HG03060 (cell line): ENCODE measurements at regions not wholly inside any gene's neighbourhood (a gene's known extent, or its start where the extent isn't known, plus 50 kb on each side); places are given as distances from the start of the nearest gene placed in this dataset.

Source experiments
- ATAC-seq: cut with Tn5 transposase; IDR thresholded peaks from one replicate; pipeline ENCODE4 v1.9.1; 2021; ENCODE audit warnings: low read depth, moderate number of reproducible peaks; ENCODE audit not compliant: unreplicated experiment

DNA sequence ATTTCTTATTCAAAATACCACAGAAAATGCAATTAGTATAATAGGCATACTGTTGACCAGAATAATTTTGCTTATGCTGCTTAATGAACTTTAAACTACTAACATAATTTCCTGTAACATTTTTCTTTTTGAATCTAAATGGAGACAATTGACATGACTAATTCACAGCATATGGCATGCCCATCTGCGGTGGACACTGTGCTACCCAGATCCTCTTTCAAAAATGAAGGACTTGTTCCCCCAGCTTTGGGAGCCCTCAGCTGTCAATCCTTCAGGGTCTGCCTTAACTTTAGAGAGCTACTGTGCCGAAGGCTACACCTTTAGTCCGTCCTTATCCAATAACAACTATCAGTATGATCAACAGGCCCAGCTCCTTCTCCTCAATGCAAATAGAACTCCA, 789.0 kb downstream of the PLA2G4A start:
- no peak for ATAC-seq

DNA sequence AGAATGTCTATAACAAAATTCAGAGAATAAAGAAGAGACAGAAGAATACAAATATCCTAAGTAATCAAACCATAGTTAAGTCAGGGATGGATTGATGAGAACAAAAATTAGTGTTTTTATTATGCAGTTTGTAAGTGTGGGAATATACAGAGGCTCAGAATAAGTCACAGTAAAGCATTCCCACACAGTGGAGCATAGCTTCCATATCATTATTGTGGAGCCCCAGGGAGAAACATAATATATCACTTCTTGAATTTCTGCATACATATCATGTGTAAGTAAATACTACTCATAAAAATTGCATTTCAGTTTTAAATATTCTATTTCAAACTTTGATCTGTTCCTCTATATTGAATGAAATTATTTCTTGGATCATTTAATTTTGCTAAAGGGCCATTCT, 790.4 kb downstream of the PLA2G4A start:
- ATAC-seq, result no peak

DNA sequence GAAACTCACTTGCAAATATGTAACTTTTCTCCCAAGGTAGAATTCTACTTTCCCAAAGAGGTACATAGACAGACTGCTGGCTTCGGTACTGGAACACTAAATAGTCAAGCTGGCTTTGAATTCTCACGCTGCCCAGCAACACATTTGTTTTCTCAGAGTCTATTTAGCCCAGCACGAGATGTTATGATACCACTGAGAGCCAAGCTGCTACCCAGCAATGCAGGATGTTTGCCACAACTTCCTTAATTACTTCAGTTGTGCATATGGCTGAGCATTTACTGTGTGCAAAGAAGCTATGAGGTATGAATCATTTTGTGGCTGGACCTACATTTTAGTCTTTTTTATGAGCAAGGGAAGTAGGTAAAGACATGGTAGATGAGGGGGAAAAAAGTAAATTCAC, 793.2 kb downstream of the PLA2G4A start:
- no peak for ATAC-seq

DNA sequence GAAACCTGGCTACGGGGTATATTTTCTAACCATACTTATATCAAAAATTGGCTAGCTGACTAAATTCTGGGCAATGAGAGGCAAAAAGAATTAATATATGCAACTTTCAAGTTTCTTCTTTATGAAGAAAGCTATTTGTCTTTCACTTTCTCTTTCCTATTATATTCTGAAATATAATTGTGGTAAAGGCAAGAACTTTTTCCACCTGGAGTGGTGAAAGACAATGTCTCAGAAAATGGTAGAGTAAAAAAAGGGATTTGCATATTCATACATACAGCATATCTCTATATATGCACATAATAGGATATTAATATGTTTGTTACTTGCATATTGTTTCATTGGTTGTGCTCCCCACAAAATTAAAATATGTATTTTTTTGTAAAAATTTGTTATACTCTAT, 793.8 kb downstream of the PLA2G4A start:
- ATAC-seq, result no peak

DNA sequence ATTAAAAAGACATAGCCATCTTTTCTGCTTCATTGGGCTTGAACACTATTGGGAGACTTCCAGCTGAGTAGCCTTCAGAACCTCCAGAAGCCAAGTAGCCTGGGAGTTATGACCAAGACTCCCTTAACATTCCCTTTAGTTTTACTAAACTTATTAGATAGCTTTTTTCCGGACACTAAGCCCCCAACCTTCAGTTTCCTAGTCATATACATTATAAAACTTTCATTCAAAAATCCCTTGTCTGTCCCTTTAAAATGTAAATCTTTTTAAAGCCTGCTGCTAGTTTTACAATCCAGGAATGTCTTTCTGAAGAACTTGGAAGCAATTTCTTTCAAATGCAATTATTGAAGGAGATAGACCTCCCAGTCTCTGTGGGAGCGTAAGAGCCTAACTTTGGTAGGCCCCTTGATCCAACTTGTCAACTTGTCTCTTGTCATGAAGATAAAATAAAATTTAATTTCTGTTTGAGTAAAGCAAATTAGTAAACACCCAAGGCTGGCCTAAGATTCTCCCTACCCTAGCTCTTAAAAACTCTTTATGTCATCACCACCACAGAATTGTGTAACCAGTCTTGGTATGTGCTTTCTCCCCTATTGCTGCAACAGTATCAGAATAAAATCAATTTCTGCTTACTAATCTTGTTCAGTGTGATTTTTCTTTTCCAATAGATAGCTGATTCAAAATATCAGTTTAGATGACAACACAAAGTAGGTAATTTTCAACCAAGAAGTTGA, 796.2 kb downstream of the PLA2G4A start:
- ATAC-seq, result no peak

DNA sequence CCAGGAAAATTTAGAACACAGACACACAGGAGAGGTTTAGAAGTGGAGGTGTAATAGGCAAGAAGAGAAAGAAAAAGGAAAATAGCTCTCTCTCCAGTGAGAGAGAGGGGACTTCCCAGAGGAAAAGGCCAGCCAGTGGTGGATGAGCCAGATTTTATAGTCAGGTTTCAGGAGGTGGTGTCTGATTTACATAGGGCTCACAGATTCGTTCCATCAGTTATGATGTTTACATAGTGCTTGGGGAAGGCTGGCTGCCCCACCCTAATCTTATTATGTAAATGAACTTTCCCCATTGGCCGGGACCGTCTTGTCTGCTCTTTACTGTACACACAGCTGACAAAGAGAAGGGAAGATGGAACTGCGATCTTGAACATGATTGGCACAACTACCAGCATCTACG, 797.3 kb downstream of the PLA2G4A start:
- ATAC-seq, result no peak

DNA sequence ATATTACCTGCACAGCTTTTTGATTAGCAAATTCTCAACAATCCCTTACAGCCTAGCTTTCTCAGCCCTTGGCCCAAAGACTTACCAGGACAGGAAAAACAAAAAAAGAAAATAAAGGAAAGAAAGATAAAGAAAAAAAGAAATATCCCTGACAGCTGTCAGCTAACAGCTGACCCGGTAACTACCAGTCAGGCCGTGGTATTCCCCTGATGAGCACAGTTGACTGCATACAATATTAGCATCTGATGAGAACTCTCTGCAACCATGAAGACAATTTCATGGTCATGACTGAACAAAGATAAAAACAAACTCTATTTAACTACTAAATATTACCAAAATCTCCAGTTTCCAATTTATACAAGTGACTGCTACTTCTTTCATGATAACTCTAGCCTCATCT, 798.8 kb downstream of the PLA2G4A start:
- ATAC-seq, result no peak

DNA sequence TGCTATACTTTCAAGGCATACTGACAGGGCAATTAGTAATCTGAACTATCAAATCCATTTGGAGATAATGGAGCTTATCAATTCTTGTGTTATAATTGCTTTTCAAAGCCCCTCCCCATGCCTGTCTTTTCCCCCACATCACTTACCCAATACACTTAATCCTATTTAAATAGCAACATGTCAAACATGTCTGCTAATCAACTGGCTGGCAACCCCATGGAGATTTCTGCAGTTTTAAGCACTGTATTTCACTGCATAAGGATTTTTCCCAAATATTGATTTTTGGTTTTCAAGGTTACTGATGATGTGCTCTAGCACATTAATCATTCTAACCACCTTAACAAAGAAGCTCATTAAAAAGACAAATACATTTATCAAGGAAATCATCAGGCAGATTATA, 800.3 kb downstream of the PLA2G4A start:
- ATAC-seq, result no peak

DNA sequence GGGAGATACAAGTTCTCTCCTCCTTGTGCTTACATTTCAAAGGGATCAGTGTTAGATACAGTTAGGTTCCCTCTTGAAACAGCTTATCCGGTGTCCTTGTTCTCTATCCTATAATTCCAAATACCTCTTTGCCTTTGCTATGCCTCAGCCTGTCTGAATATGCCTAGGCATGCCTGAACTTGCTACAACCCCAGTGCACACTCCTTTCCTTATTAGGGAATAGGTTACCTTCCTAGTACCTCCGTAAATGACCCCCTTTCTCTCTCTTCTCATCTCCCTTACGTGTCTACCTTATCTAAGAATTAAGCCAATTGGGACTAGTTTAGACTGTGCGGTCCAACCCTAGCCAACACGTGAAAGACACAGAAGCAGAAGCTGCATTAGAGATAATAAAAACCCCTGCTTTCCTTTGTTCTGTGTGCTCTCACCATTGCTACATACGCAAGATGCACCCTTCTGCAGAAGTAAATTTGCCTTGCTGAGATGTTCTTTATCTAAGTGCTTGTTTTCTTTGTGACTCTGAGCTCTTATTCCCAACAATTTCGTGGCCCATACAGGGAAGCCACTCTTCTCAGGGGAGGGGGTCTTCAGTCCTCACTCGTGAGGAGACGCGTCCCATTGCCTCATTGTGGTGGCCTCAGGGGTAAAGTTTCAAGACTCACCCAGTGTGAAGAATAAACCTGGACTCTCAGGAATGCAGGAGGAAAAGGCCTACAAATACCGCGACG, 802.1 kb downstream of the PLA2G4A start:
- no peak for ATAC-seq

DNA sequence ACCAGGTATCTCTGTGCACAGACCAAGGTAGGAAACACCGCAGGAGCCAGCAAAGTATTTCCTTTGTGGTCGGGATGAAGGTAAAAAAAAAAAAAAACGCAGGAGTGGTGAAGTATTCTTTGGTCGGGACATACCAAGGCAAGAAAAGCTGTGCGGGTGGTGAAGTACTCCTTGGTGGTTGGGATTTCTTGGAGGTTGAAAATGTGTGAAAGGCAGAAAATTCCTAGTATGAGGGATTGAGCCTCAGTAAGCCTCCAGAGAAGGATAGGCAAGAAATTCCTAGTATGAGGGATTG, 802.6 kb downstream of the PLA2G4A start:
- no peak for ATAC-seq

DNA sequence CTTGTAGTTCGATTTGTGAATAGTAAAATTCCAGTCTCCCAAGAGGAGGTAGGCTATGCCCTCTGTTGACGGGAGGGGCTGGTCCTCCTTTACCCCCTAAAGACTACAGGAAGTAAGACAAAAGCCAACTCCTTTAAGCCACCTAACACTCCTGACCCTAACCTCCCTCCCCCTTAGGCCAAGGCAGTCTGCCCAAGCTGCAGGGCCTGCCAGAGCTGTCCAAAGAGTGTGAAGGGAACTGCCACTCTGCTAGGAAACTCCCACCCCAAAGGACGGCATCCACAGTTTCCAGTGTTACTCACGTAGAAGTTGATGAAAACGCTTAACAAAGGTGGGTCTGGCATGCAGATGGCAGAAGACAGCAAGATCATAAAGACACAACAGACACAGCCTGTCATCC, 803.2 kb downstream of the PLA2G4A start:
- ATAC-seq, result no peak

DNA sequence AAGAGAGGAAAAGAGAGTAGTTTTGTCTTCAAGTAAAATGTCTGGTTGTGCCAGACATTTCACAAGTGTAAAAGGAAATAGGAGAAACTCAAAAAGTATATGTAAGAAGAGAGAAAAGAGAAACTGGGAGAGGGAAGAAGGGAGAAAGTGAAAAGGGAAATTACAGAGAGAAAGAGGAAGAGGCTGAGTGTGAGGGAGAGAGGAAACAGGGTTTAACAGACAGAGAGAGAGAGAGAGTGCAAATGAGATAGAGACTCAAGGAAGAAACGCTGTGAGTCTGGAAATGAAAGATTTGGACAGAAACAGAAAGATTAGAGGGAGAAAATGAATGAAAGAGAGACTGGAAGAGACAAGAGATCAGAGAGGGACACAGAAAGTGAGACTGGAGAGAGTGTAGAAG, 806.2 kb downstream of the PLA2G4A start:
- ATAC-seq, result no peak

DNA sequence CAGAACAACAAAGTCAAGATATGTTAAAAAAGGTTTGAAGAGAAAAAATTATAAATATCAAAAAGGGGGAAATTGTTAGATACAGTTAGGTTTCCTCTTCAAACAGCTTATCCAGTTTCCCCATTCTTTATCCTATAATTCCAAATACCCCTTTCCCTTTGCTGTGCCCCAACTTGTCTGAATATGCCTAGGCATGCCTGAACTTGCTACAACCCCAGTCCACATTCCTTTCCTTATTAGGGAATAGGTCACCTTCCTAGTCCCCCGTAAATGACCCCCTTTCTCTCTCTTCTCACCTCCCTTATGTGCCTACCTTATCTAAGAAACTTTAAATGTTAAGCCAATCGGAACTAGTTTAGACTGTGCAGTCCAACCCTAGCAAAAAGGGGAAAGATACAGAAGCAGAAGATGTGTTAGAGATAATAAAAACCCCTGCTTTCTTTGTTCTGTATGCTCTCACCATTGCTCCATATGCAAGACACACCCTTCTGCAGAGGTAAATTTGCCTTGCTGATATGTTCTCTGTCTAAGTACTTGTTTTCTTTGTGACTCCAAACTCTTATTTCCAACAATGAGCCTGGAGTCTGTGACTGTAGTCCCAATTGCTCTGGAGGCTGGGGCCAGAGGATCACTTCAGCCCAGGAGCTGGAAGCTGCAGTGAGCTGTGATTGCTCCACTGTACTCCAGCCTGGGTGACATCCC, 810.1 kb downstream of the PLA2G4A start:
- no peak for ATAC-seq

DNA sequence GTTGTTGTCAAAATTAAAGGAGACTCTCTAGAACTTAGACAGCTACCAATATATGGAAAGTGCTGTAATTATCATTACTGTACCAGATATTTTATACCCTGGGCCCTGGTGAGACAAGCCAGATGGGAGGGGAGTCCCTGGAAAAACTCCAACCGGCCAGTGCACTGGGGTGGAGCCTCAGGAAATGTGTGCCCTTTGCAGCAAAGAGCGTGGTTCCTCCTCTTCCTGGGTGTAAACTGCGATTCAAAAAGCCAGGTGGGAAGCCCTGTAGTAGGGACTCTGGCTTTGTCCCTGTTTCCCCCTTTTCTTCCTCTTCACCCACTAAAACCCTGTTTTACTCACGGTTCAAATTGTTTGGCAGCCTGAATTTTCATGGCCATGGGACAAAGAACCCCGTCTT, 812.3 kb downstream of the PLA2G4A start:
- ATAC-seq, result no peak

DNA sequence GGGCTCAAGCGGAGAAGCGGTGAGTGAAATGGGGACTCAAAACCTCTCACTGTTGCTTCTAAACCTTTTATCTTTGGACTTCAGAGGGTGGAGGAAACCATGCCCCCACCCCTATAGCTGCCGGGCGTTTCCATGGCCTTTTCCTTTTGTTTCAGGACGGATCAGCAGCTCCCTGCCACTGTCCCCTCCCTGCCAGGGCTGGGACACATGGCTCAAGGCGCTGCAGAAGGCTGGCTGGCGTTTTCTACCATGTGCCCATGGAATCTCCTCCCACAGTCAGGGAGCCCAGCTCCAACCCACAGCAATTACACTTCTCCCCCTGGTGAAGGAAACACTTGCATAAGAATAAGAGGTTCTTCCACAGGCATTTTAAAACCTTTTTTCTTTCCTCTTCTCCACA, 812.7 kb downstream of the PLA2G4A start:
- ATAC-seq, result no peak

DNA sequence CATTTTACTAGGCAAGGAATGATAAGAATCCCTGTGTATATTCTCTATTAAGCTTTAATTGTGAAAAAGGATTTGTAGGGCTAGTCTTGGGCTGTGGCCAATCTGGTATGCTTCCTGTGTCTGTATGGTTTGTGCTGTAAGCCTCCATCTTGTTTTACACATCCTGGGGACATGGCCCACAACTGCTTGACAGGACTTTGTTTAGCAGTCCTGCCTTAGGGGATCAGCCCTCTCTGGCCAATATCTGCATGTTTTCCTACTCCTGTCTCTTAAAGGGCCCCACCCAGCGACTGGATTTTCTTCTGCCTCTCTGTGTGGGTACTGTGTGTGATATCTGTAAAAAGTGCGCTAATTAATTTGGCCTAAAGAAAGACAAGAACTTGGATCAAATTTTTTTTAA, 813.2 kb downstream of the PLA2G4A start:
- ATAC-seq, result no peak

DNA sequence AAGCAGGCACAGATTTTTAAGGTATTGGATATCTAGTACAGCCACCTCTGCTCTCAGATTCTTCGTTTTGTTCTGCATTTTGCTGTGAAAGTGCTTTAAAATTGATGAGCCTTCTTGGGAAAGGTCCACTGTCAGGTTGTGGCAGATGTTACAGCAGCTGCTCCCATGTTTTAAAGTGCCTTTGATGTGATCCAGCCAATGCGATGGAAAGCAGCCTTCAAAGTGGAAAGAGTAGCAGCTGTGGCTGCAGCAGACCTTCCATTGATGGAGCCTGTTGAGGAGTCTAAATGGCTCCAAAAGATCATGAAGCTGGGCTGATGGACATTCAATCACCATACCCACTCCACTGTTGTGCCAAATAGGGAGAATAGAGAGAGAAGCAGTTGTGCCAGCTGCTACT, 816.9 kb downstream of the PLA2G4A start:
- ATAC-seq, result no peak

DNA sequence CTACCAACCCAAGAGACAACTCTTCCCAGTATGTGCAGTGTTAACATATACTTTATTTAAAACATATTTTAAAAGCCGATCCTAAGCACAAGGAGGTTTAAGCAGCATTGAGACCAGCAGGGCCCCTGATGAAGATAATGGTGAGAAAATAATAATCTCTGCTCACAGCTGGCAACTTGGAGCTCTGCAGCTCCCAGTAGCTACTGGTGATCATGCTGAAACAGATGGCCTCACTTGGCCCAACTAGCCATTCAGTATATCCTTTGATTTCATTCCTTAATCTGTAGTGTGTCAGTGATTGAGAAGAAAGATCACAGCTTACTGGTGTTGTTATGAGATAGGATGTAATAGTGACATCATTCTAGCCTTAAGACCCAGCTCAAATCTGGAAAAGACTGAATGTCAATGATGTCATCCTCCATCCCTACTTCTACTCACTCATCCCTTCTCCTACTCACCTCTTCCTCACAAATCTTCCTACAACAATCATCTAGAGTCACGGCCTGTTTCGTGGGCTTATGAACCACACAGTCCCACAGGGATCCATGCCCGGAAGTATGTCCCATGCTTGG, 817.9 kb downstream of the PLA2G4A start:
- no peak for ATAC-seq

DNA sequence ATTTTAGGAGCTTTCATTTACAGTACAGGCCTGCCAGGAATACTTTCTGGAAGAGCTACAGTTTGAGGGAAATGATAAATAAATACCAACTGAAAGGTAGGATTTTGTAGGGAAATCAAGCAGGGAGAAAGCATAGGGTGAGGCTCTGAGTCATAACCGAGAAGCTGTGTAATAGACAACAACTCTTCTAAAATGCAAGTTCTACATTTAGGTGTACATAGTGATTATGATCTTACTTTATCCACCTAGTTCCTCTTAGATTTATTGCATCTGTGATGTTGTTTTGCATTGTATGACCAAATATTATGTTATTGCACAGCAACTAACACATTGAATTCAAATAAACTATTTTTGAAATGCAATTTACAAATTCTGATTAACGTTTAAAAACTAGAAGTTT, 819.3 kb downstream of the PLA2G4A start:
- no peak for ATAC-seq

DNA sequence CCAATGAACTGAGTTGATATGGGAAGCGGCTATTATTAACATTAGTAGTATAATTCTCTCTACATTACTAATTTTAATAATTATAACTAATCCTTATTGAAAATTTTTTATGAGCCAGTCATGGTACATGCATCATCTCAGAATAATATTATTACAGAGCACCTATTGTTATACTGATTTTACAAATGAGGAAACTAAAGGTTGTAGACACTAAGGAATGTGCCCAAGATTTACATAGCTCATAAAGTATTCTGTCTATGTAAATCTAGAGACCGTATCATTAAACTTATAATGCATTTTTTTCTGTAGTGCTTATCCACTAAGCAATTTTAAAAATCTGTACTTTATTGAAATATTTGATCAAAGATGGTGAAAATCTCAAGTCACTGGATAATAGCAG, 825.9 kb downstream of the PLA2G4A start:
- ATAC-seq, result no peak

DNA sequence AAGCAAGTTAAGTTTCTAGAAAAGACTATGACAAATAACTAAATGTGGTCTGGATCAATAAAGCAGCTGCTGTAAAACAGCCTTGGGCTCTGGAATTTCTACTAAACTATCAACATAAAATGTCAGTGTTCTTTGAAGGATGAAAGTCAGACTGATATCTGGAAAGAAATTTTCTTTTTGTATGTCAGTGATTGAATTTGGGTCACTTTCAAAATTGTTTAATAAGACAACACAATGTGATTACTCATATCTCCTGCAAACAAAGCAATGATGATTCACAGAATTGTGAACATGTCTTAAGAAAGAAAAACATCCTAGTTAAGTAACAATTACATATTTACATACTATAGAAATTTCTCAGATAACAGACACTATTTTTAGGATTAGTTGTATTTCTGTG, 826.4 kb downstream of the PLA2G4A start:
- no peak for ATAC-seq

DNA sequence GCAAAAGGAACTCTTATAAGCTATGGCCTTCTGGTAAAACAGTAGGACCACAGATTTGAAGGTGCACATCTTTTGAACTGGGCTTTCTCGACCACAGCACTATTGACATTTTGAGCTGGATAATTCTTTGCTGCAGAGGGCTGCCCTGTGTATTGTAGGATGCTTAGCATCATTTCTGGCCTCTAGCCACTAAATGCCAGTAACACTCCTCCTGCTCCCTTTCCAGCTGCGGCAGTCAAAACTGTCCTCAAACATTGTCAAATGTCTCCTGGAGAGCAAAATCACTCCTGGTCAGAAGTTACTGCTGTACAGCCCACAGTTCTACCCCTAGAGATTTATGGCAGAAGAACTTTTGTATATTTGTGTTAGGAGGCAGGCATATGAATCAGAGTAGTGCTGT, 836.7 kb downstream of the PLA2G4A start:
- ATAC-seq, result no peak
